ENCODE measurements at regions not wholly inside any gene's neighbourhood (a gene's known extent, or its start where the extent isn't known, plus 50 kb on each side); places are given as distances from the start of the nearest gene placed in this dataset.

- TF ChIP-seq TAF1 (IDR thresholded peaks at IDR 0.05; ENCODE audit: borderline replicate concordance, insufficient read depth, low read length), result no peak
- no peak for TF ChIP-seq REST (IDR thresholded peaks at IDR 0.05; ENCODE audit: insufficient read depth in 1 of 2, low read depth in 2 of 2, low read length in 2 of 2)
- no peak for TF ChIP-seq POLR2AphosphoS5 (IDR thresholded peaks at IDR 0.05; ENCODE audit: low read depth, low read length)
- TF ChIP-seq FOXP2 (optimal IDR thresholded peaks at IDR 0.05; ENCODE audit: borderline replicate concordance, extremely low read depth, extremely low read length, insufficient read depth), result no peak
- TF ChIP-seq SIN3A (IDR thresholded peaks at IDR 0.05; ENCODE audit: borderline replicate concordance, insufficient read depth, low read length), result no peak
Measured at GRCh38 chr7:149686449-149686848, 86.9 kb downstream of the ZNF467 start.

- no peak for TF ChIP-seq REST (IDR thresholded peaks at IDR 0.05; ENCODE audit: insufficient read depth in 1 of 2, low read depth in 2 of 2, low read length in 2 of 2)
- TF ChIP-seq FOXP2 (optimal IDR thresholded peaks at IDR 0.05; ENCODE audit: borderline replicate concordance, extremely low read depth, extremely low read length, insufficient read depth), result no peak
- TF ChIP-seq TAF1 (IDR thresholded peaks at IDR 0.05; ENCODE audit: borderline replicate concordance, insufficient read depth, low read length), result no peak
- TF ChIP-seq POLR2AphosphoS5 (IDR thresholded peaks at IDR 0.05; ENCODE audit: low read depth, low read length), result no peak
- no peak for TF ChIP-seq SIN3A (IDR thresholded peaks at IDR 0.05; ENCODE audit: borderline replicate concordance, insufficient read depth, low read length)
Measured at GRCh38 chr7:149686011-149686410, 87.4 kb downstream of the ZNF467 start.

GRCh38 chr7:149685455-149685854 lies 87.9 kb downstream of the ZNF467 start:
- TF ChIP-seq POLR2AphosphoS5 (IDR thresholded peaks at IDR 0.05; ENCODE audit: low read depth, low read length) (no peak), REST (IDR thresholded peaks at IDR 0.05; ENCODE audit: insufficient read depth in 1 of 2, low read depth in 2 of 2, low read length in 2 of 2) (no peak), SIN3A (IDR thresholded peaks at IDR 0.05; ENCODE audit: borderline replicate concordance, insufficient read depth, low read length) (no peak), FOXP2 (optimal IDR thresholded peaks at IDR 0.05; ENCODE audit: borderline replicate concordance, extremely low read depth, extremely low read length, insufficient read depth) (no peak), TAF1 (IDR thresholded peaks at IDR 0.05; ENCODE audit: borderline replicate concordance, insufficient read depth, low read length) (no peak)

GRCh38 chr7:149683898-149684297 lies 89.5 kb downstream of the ZNF467 start:
- TF ChIP-seq SIN3A (IDR thresholded peaks at IDR 0.05; ENCODE audit: borderline replicate concordance, insufficient read depth, low read length), result no peak
- TF ChIP-seq FOXP2 (optimal IDR thresholded peaks at IDR 0.05; ENCODE audit: borderline replicate concordance, extremely low read depth, extremely low read length, insufficient read depth), result no peak
- TF ChIP-seq POLR2AphosphoS5 (IDR thresholded peaks at IDR 0.05; ENCODE audit: low read depth, low read length), result no peak
- TF ChIP-seq TAF1 (IDR thresholded peaks at IDR 0.05; ENCODE audit: borderline replicate concordance, insufficient read depth, low read length), result no peak
- no peak for TF ChIP-seq REST (IDR thresholded peaks at IDR 0.05; ENCODE audit: insufficient read depth in 1 of 2, low read depth in 2 of 2, low read length in 2 of 2)

- TF ChIP-seq SIN3A (IDR thresholded peaks at IDR 0.05; ENCODE audit: borderline replicate concordance, insufficient read depth, low read length) (no peak), REST (IDR thresholded peaks at IDR 0.05; ENCODE audit: insufficient read depth in 1 of 2, low read depth in 2 of 2, low read length in 2 of 2) (no peak), TAF1 (IDR thresholded peaks at IDR 0.05; ENCODE audit: borderline replicate concordance, insufficient read depth, low read length) (no peak), FOXP2 (optimal IDR thresholded peaks at IDR 0.05; ENCODE audit: borderline replicate concordance, extremely low read depth, extremely low read length, insufficient read depth) (no peak), POLR2AphosphoS5 (IDR thresholded peaks at IDR 0.05; ENCODE audit: low read depth, low read length) (no peak)
Measured at GRCh38 chr7:149683181-149683580, 90.2 kb downstream of the ZNF467 start.

All from PFSK-1 (cell line).